ENCODE measurements at regions not wholly inside any gene's neighbourhood (a gene's known extent, or its start where the extent isn't known, plus 50 kb on each side); places are given as distances from the start of the nearest gene placed in this dataset.

DNA sequence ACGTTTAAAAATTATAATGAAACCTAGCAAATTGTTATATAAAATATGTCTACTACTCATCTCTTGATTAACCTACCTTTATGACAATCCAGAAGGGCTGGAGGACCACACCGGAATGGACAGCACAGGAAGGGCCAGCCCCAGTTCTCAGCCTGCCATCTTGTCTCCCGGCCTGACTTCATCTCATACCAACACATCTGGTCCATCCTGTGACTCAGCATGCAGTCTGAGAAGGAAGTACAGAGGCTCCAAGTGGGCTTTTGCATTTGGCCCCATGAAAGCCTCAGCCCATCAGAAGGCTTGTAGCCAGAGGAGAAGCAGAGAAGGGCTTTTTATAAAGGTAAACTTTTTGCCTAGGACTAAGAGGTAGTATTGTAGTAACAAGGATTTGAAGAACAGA is 436.6 kb downstream of the MRPL39 start:
- H3K27ac Mint-ChIP-seq: no peak overlapping the region
- peaks cover 18% of the 10 kb centered on the region for H3K36me3 Mint-ChIP-seq (ENCODE audit: low read depth)
- H2AFZ ChIP-seq: no peak overlapping the region
- ATAC-seq (no peak), DNase-seq (ENCODE audit: low spot score) (no peak)
- H3K4me1 Mint-ChIP-seq: peaks cover 6% of the 10 kb centered on the region; the same call in 2 of the 3 replicates
- H3K79me2 ChIP-seq (replicated peaks; ENCODE audit: insufficient read depth): no peaks in the 10 kb centered on the region
- H3F3A ChIP-seq (replicated peaks; ENCODE audit: low read depth): no peaks in the 10 kb centered on the region
- peaks cover 5% of the 10 kb centered on the region; the same call in 1 of the 2 replicates for H3K4me1 ChIP-seq (ENCODE audit: insufficient read depth)
- H4K20me1 ChIP-seq (replicated peaks; ENCODE audit: insufficient read depth): no peaks in the 10 kb centered on the region
- peaks cover 70% of the 10 kb centered on the region for H3K9me3 Mint-ChIP-seq
- H3K4me2 ChIP-seq: no peak overlapping the region
- H3K27me3 ChIP-seq (ENCODE audit: insufficient read depth): no peaks in the 10 kb centered on the region
- H3K9me2 ChIP-seq (ENCODE audit: insufficient read depth): peaks cover 18% of the 10 kb centered on the region
- no peak overlapping the region for H3K4me3 ChIP-seq
- H3K36me3 ChIP-seq (ENCODE audit: insufficient read depth): peaks cover 9% of the 10 kb centered on the region
- H3K27ac ChIP-seq (ENCODE audit: low read depth): no peak overlapping the region
- H3K27me3 Mint-ChIP-seq (ENCODE audit: insufficient read depth, low read depth, poor library complexity): no peaks in the 10 kb centered on the region
- TF ChIP-seq POLR2AphosphoS5 (IDR thresholded peaks at IDR 0.05; ENCODE audit: low read depth) (no peak), CREB1 (CRISPR knock-in tag; IDR thresholded peaks at IDR 0.05; ENCODE audit: low read depth) (no peak), ZNF331 (CRISPR knock-in tag; IDR thresholded peaks at IDR 0.05; ENCODE audit: low read depth) (no peak), NANOG (IDR thresholded peaks at IDR 0.05; ENCODE audit: borderline replicate concordance) (no peak), EZH2phosphoT487 (IDR thresholded peaks at IDR 0.05; ENCODE audit: unreplicated experiment) (no peak)
- TF ChIP-seq, protein P1, sequence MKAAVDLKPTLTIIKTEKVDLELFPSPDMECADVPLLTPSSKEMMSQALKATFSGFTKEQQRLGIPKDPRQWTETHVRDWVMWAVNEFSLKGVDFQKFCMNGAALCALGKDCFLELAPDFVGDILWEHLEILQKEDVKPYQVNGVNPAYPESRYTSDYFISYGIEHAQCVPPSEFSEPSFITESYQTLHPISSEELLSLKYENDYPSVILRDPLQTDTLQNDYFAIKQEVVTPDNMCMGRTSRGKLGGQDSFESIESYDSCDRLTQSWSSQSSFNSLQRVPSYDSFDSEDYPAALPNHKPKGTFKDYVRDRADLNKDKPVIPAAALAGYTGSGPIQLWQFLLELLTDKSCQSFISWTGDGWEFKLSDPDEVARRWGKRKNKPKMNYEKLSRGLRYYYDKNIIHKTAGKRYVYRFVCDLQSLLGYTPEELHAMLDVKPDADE (IDR thresholded peaks at IDR 0.05): no peak
- TF ChIP-seq, protein P2, sequence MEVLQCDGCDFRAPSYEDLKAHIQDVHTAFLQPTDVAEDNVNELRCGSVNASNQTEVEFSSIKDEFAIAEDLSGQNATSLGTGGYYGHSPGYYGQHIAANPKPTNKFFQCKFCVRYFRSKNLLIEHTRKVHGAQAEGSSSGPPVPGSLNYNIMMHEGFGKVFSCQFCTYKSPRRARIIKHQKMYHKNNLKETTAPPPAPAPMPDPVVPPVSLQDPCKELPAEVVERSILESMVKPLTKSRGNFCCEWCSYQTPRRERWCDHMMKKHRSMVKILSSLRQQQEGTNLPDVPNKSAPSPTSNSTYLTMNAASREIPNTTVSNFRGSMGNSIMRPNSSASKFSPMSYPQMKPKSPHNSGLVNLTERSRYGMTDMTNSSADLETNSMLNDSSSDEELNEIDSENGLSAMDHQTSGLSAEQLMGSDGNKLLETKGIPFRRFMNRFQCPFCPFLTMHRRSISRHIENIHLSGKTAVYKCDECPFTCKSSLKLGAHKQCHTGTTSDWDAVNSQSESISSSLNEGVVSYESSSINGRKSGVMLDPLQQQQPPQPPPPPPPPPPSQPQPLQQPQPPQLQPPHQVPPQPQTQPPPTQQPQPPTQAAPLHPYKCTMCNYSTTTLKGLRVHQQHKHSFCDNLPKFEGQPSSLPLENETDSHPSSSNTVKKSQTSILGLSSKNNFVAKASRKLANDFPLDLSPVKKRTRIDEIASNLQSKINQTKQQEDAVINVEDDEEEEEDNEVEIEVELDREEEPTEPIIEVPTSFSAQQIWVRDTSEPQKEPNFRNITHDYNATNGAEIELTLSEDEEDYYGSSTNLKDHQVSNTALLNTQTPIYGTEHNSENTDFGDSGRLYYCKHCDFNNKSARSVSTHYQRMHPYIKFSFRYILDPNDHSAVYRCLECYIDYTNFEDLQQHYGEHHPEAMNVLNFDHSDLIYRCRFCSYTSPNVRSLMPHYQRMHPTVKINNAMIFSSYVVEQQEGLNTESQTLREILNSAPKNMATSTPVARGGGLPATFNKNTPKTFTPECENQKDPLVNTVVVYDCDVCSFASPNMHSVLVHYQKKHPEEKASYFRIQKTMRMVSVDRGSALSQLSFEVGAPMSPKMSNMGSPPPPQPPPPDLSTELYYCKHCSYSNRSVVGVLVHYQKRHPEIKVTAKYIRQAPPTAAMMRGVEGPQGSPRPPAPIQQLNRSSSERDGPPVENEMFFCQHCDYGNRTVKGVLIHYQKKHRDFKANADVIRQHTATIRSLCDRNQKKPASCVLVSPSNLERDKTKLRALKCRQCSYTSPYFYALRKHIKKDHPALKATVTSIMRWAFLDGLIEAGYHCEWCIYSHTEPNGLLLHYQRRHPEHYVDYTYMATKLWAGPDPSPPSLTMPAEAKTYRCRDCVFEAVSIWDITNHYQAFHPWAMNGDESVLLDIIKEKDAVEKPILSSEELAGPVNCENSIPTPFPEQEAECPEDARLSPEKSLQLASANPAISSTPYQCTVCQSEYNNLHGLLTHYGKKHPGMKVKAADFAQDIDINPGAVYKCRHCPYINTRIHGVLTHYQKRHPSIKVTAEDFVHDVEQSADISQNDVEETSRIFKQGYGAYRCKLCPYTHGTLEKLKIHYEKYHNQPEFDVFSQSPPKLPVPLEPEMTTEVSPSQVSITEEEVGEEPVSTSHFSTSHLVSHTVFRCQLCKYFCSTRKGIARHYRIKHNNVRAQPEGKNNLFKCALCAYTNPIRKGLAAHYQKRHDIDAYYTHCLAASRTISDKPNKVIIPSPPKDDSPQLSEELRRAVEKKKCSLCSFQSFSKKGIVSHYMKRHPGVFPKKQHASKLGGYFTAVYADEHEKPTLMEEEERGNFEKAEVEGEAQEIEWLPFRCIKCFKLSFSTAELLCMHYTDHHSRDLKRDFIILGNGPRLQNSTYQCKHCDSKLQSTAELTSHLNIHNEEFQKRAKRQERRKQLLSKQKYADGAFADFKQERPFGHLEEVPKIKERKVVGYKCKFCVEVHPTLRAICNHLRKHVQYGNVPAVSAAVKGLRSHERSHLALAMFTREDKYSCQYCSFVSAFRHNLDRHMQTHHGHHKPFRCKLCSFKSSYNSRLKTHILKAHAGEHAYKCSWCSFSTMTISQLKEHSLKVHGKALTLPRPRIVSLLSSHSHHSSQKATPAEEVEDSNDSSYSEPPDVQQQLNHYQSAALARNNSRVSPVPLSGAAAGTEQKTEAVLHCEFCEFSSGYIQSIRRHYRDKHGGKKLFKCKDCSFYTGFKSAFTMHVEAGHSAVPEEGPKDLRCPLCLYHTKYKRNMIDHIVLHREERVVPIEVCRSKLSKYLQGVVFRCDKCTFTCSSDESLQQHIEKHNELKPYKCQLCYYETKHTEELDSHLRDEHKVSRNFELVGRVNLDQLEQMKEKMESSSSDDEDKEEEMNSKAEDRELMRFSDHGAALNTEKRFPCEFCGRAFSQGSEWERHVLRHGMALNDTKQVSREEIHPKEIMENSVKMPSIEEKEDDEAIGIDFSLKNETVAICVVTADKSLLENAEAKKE (CRISPR knock-in tag; IDR thresholded peaks at IDR 0.05): no peak
- H3K4me3 Mint-ChIP-seq: no peak overlapping the region

Measured in GM23338 (cell line).